ENCODE measurements at regions not wholly inside any gene's neighbourhood (a gene's known extent, or its start where the extent isn't known, plus 50 kb on each side); places are given as distances from the start of the nearest gene placed in this dataset.

DNA sequence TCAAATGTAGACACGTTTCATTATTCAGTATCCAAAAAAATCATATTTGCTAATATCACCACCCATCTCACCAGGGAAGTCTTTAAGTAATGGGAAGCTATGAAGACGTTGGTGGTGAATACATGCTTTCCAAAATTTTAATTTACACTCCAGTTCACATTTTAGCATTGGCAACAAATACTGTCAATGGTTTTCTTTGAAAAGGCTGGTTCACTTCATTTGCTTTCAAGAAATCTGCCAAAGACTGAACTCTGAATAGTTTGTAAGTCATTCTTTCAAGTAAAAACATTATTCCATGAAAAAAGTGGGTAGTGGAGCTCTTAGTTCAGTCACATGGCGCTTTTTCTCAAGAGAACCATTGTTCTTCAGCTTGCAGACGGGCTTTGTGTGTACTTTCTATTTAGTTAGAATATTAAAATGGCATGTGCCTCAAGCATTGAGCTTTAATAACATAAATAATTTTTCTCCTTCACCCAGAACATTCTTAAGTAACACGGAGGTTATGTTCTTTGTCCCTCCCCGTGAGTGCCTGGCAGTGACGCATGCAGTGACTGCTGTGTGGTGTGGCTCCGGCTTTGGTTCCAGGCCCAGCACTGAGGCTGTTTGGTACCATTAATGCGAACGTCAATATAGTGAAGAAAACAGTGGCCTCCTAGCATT lies 300.0 kb upstream of the HDAC4 start:
- no peak for DNase-seq

DNA sequence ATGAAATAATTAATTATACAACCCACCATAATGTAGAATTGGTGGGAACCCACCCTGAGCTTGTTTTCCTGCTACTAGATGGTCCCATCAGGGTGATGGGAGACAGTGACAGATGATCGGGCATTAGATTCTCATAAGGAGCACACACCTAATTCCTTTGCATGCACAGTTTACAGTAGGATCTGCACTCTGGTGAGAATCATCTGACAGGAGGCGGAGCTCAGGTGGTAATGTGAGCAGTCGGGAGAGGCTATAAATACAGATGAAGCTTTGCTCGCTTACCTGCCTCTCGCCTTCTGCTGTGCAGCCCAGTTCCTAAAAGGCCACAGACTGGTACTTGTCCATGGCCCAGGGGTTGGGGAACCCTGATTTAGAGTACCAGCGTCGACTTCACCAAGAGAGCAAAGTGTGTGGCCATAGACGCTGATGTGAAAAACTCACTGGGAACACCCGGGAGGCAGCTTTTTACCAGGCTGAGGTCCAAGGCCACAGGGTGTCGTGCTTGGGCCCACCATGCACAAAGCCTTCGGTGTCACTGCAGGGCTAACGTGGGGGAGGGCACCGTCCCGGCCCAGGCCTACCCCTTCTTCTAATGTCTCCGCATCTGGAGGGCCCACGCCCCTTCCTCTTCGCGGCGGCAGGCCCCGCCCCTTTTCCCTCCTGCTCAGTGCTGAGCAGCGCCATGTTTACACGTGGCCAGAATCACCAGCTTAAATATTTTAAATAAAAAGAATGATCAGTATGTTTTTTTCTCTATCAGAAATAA lies 296.8 kb upstream of the HDAC4 start:
- DNase-seq: no peak

DNA sequence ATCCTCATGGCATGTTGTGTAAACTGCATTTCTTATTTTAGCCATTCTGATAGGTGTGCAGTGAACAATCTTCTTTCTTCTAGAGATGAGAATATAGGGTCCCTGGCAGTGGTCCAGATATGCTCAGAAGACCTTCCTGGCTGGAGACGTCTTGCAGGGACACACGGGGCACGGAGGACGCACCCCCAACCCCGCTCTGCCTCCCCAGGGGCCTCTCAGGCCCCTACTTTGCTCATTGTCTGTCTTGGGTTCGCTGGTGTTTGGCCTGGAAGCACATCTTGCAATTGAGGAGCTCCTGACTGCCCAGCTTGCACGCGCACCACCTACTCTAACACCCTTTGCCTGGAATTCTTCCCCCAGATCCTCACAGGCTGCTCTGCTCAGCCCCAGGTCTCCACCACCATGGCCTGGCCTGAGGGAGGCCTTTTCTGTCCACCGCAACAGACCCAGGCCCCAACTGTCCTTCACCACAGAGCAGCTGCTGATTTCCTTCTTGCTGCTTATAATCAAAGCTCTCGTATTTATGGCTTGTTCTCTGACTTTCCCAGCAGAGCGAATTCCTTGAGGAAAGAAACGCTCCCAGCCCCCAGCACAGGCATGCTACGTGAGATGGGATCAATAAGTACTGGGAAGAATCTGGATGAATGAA lies 295.9 kb upstream of the HDAC4 start:
- DNase-seq: no peak

- no peak for DNase-seq
Observed at GRCh38 chr2:239695728-239696240, 295.0 kb upstream of the HDAC4 start.

- DNase-seq: no peak
Observed at GRCh38 chr2:239695106-239695727, 294.4 kb upstream of the HDAC4 start.

GRCh38 chr2:239694487-239694886 lies 293.7 kb upstream of the HDAC4 start:
- DNase-seq: no peak

DNA sequence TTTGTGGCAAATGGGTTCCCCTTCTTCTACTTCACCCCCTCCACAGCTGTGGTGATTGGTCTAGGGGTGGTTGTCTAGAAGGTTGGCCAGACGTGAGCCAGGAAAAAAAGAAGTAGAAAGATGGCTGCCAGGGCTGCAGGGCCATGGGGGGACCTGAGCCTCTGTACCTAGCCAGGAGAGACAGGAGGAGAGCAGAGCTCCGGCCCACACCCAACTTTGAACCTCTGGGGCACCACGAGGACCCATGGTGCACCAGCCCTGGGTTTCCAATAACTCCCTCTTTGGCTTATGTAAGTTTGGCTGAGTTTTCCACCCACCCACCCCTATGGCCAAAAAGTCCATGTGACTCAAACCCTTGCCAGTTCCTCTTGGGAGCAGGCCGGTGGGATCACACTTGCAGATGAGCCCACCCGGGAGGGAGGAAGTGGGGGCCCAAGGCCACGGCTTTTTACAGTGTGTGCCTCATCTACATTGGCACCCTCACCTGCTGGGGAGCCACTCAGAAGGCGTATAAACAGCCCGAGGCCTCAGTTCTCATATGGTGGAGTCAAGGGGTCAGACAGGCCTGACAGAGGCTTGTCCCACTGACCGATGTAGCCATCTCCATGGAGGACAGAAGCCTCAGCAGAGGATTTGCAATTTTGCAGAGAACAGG lies 293.1 kb upstream of the HDAC4 start:
- no peak for DNase-seq

GRCh38 chr2:239693330-239693729 lies 292.5 kb upstream of the HDAC4 start:
- DNase-seq: no peak

DNA sequence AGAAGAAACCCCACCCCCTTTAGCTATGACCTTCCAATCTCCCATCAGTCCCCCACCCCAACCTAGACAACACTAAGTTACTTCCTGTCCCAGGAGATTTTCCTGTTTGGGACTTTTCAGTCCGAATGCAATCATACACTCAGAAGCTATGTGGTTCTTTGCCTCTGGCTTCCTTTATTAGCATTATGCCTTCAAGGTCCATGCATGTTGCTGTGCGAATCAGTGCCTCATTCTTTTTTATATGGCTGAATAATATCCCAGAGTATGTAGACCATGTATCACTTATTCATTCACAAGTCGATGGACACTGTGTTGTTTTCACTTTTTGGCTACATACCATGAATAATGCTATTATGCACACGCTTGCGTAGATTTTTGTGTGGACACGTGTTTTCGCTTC lies 292.1 kb upstream of the HDAC4 start:
- no peak for DNase-seq

DNA sequence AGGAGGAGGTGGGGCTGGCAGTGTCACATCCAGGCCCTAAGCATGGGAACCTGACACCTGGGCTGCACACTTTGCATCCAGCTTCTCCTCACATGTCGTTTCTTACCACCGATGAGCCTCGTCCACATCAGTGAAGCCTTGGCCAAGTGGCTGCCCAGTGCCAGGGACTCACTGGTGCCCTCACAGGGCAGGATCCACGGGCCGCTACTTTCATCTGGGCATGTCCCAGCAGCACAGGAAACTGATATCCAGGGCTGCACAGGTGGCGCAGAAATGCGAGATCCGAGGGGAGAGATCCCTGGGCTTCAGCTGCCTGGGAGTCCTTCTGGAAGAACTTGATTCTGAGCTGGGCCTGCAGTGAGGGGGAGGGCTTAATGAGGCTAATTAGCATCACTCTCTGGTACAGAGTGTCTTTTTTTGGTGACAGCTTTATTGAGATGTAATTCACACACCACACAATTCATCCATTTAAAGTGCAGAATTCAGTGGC lies 291.6 kb upstream of the HDAC4 start:
- no peak for DNase-seq

DNA sequence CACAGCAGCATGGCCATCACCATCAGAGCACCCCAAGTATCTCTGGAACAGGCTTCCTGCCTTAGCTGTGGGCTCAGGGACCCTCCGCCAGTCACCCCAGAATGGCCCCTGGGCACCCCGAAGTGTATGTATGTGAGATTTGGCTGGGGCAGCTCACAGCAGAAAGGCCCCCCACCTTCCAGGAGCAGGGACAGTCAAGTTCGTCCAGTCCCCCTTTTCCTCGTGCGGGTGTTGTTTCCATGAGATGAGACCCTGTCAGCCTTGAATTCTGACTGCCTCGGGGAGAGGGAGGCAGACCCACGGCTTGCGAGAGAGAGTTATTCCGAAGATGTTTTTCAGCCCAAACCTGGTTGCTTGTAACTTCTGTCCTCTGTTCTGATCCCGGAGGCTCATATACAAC lies 290.9 kb upstream of the HDAC4 start:
- DNase-seq: no peak

DNA sequence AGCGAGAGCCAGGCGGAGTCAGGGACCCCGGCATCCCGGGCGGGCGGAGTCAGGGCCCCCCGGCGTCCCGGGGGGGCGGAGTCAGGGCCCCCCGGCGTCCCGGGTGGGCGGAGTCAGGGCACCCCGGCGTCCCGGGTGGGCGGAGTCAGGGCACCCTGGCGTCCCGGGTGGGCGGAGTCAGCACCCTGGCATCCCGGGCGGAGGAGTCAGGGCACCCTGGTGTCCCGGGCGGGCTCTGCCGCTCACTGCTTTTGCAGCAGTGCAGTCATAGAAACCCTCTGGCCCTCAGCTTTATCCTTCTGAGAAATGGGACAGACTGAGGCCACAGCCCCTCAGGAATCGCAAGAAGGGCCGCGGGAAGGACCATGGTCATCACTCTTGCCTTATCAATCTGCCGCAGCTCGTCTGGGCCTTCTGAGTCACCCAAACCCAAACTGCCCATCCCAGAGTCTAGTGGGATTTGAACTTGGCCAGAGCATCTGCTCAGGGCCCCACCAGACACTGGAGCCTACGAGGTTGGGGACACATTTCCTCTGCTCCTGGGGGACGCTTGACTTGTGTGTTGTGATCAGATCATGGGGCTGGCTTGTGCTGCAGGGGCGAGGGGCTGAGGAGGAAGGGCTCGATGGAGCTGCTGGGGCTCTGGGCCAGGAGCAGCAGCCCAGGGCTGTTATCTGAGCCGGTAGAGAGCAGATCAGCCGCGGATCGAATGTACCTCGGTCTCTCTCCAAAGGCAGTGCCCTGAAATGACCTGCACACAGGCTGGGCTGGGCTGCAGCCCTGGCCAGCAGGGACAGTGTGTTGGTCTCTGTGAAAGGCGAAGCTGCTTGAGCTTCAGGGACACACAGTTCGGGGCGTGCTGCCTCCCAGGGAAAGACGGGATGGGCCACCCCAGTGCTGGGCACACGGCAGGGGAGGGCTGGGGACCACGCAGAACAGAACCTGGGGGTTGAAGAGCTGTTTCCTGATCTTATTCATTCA lies 290.1 kb upstream of the HDAC4 start:
- DNase-seq: no peak

GRCh38 chr2:239689985-239690384 lies 289.2 kb upstream of the HDAC4 start:
- DNase-seq: no peak

GRCh38 chr2:239689410-239689809 lies 288.6 kb upstream of the HDAC4 start:
- DNase-seq: no peak

DNA sequence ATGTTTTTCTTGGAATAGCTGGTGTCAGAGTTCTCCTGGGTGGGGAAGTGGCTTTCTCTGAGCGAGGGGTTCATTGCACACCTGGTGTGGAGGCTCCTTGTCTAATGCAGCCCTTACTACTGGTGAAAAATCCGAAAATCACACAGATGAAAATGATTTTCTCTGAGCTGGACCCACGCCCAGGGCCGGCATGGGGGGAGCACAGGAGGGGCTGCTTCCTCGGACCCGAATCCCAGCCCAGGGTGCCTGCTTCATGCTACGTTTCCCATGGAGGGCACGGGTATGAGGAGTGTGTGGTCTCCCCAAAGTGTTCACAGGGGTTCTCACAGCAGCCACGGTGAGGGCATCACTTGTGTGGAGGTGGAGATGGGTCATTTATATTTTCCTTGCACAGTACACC lies 288.0 kb upstream of the HDAC4 start:
- DNase-seq: no peak

- DNase-seq: no peak
Observed at GRCh38 chr2:239688122-239688681, 287.4 kb upstream of the HDAC4 start.

- no peak for DNase-seq
Observed at GRCh38 chr2:239687441-239687840, 286.6 kb upstream of the HDAC4 start.

- no peak for DNase-seq
Observed at GRCh38 chr2:239685965-239686364, 285.1 kb upstream of the HDAC4 start.

GRCh38 chr2:239685556-239685955 lies 284.7 kb upstream of the HDAC4 start:
- DNase-seq: no peak

- no peak for DNase-seq
Observed at GRCh38 chr2:239684996-239685395, 284.2 kb upstream of the HDAC4 start.

GRCh38 chr2:239684271-239684810 lies 283.5 kb upstream of the HDAC4 start:
- DNase-seq: no peak

Measured in KG1 (cell line).